ENCODE measurements at regions not wholly inside any gene's neighbourhood (a gene's known extent, or its start where the extent isn't known, plus 50 kb on each side); places are given as distances from the start of the nearest gene placed in this dataset.

DNA sequence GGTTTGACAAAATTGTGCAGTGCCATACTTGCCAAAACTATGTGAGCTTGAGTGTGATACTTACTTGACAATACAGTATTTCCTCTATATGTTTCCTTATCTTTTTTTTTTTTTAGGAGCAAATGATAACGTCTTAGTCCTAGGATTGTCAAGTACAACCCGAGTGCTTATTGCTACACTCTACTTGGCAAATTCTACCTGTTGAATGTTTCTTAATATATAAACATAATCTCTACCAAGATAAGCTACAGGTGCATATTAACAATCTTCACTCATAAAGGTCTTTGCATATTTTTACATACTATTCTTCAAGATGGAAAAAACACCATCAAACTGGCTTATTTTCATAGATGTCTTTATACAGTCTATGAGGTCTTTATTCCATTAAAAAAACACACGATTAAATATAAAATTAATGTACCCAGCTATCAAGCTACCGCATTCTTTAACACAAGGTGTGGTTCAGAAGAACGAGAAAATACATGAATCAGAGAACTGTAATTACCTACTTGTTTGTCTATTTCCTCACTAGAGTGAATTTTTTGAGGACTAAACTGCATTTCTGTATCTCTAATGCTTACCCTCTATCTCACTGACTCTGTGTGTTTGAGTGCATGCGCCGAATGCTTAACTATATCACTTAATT lies 76.1 kb upstream of the PDSS1 start:
- Histone ChIP-seq H3K27ac (peak overlapping the region in 1 of 4 donors; percentile 58), H3K4me3 (no peak overlapping the region), H3K27me3 (no peaks in the 10 kb centered on the region), H3K9me3 (no peaks in the 10 kb centered on the region), H3K36me3 (replicated peaks in 1 of 2; ENCODE audit: insufficient read depth in 1 of 2, low read depth in 2 of 2) (no peaks in the 10 kb centered on the region), H3K4me1 (peaks cover 6% of the 10 kb centered on the region)
- WGBS, 2 donors = 41 to 49% methylated on average over 7 of the region's 7 CpGs
- no peak for DNase-seq
- intact Hi-C loops (cut with DNase I) = loop anchor here (10.0 kb wide), 1 partner anchor 703 kb away; no protein-coding TSS in a partner anchor
- ATAC-seq = no peak
- no peak for TF ChIP-seq POLR2A (IDR thresholded peaks at IDR 0.05)
- TF ChIP-seq, protein P1, sequence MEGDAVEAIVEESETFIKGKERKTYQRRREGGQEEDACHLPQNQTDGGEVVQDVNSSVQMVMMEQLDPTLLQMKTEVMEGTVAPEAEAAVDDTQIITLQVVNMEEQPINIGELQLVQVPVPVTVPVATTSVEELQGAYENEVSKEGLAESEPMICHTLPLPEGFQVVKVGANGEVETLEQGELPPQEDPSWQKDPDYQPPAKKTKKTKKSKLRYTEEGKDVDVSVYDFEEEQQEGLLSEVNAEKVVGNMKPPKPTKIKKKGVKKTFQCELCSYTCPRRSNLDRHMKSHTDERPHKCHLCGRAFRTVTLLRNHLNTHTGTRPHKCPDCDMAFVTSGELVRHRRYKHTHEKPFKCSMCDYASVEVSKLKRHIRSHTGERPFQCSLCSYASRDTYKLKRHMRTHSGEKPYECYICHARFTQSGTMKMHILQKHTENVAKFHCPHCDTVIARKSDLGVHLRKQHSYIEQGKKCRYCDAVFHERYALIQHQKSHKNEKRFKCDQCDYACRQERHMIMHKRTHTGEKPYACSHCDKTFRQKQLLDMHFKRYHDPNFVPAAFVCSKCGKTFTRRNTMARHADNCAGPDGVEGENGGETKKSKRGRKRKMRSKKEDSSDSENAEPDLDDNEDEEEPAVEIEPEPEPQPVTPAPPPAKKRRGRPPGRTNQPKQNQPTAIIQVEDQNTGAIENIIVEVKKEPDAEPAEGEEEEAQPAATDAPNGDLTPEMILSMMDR (IDR thresholded peaks at IDR 0.05) = no peak

DNA sequence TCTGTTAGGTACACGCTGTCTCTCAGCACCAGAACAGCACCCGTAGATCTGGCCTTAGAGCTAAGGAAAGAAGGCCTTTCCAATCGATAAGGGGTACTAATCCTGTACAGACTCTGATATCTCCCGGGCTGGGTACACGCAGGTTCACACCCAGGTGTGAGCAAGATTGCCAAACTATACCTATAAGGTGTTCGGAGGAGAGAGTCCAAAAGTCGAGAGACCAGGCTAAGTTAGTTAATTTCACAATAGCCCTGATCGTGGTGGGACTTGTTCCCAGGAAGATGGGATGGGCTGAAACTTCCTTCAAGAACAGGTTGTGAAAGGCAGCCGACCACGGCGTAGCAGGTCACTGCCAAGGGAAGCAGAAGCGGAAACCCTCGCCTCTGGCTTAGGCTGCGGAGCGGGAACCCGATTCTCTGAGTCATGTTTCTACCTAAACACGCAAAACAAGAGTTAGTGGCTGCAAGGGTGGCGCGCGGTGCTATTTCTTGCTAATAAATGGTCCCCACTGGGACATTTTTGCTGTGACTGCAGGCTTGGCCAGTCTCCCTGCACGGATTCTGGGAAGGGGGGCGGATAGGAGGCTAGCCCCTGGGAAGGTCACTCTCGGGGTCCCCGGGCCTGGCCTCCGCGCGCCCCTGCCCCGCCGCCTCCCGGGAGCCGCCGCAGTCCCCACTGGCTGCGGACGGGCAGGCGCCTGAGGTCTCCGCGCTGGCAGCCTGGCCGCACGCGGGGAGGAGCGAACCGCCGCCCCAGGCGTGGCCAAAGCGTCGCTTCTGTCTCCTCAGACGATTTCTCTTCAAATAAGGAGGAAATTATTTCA lies 75.4 kb upstream of the PDSS1 start:
- peak; percentile 34 to 68 (median 53) for DNase-seq
- intact Hi-C loops (cut with DNase I) = loop anchor here (10.0 kb wide), 1 partner anchor 703 kb away; no protein-coding TSS in a partner anchor
- Histone ChIP-seq H3K36me3 (replicated peaks in 1 of 2; ENCODE audit: insufficient read depth in 1 of 2, low read depth in 2 of 2) (no peaks in the 10 kb centered on the region), H3K4me1 (peaks cover 6% of the 10 kb centered on the region), H3K4me3 (peak overlapping the region in 1 of 2 donors; percentile 27), H3K9me3 (no peaks in the 10 kb centered on the region), H3K27me3 (no peaks in the 10 kb centered on the region), H3K27ac (peak overlapping the region in 2 of 4 donors; percentile 13 to 58)
- peak; percentile 80 for ATAC-seq
- 4 to 7% methylated on average over 40 to 46 of the region's 47 CpGs for WGBS, 2 donors
- TF ChIP-seq POLR2A (IDR thresholded peaks at IDR 0.05) = no peak
- TF ChIP-seq, protein P1 (IDR thresholded peaks at IDR 0.05) = no peak

DNA sequence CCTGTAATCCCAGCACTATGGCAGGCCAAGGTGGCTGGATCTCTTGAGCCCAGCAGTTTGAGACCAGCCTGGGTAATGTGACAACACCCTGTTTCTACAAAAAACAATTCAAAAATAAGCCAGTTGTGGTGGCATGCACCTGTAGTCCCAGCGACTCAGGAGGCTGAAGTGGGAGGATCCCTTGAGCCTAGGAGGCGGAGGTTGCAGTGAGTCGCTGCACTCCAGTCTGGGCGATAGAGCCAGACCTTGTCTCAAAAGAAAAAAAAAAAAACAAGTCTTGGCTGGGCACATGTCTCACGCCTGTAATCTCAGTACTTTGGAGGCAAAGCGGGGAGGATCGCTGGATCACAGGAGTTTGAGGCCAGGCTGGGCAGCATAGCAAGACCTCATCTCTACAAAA lies 74.6 kb upstream of the PDSS1 start:
- TF ChIP-seq, protein P1 (IDR thresholded peaks at IDR 0.05) = no peak
- no peak for TF ChIP-seq POLR2A (IDR thresholded peaks at IDR 0.05)

DNA sequence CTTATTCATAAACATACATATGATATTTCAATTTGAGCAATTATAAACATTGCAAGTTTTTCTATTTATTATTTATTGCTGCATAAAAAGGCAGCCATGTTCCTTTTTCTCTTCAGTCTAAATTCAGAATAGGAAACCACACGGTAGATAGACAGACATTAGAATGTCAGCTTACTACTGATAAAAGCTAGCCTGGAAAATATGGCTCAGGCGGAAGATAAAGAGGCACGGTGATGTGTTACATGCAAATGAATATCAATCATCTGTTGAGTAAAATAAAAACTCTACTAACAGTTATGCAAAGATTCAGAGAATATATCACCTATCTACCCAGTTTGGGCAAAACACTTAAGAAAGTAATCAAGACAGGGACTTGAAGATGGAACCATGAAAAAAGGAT lies 73.5 kb upstream of the PDSS1 start:
- DNase-seq (no peak), ATAC-seq (no peak)
- TF ChIP-seq, protein P1 (IDR thresholded peaks at IDR 0.05) = no peak
- no peak for TF ChIP-seq POLR2A (IDR thresholded peaks at IDR 0.05)
- H3K4me1 ChIP-seq = peaks cover 6% of the 10 kb centered on the region
- no peaks in the 10 kb centered on the region for H3K36me3 ChIP-seq (replicated peaks in 1 of 2; ENCODE audit: insufficient read depth in 1 of 2, low read depth in 2 of 2)
- WGBS, 2 donors = 65 to 67% methylated on average over 3 of the region's 3 CpGs
- intact Hi-C loops (cut with DNase I) = loop anchor here (10.0 kb wide), 1 partner anchor 701 kb away; no protein-coding TSS in a partner anchor
- no peak overlapping the region for H3K4me3 ChIP-seq
- H3K27me3 ChIP-seq = no peaks in the 10 kb centered on the region
- no peaks in the 10 kb centered on the region for H3K9me3 ChIP-seq
- H3K27ac ChIP-seq = no peak overlapping the region

More for the DNA sequence above, 74.6 kb upstream of the PDSS1 start:
- no peaks in the 10 kb centered on the region for H3K27me3 ChIP-seq
- WGBS, 2 donors = 73 to 85% methylated on average over 7 of the region's 7 CpGs
- no peak overlapping the region for H3K27ac ChIP-seq
- no peaks in the 10 kb centered on the region for H3K9me3 ChIP-seq
- no peak for DNase-seq
- intact Hi-C loops (cut with DNase I) = loop anchor here (10.0 kb wide), 1 partner anchor 702 kb away; no protein-coding TSS in a partner anchor
- no peaks in the 10 kb centered on the region for H3K36me3 ChIP-seq (replicated peaks in 1 of 2; ENCODE audit: insufficient read depth in 1 of 2, low read depth in 2 of 2)
- ATAC-seq = no peak
- H3K4me3 ChIP-seq = no peak overlapping the region
- H3K4me1 ChIP-seq = peaks cover 6% of the 10 kb centered on the region
